Peyer's patch (tissue), 4 donors: ENCODE measurements at regions not wholly inside any gene's neighbourhood (a gene's known extent, or its start where the extent isn't known, plus 50 kb on each side); places are given as distances from the start of the nearest gene placed in this dataset.

ENCODE experiments used
- DNase-seq, 3 donors: peaks; one replicate each; pipeline ENCODE4 v3.0.0-alpha.2; 2017 to 2019
- H3K27ac ChIP-seq, 4 donors: fragments of 200-600 bp; sonication (generic); one replicate each; pipeline ENCODE4 v1.5.1; 2016 to 2019
- H3K27me3 ChIP-seq, 2 donors: fragments of 200-600 bp; sonication (generic); one replicate each; pipeline ENCODE4 v1.5.1; 2019
- H3K36me3 ChIP-seq, 3 donors: fragments of 200-600 bp; sonication (generic); one replicate each; pipeline ENCODE4 v1.5.1; 2016 to 2019
- H3K4me1 ChIP-seq, 4 donors: fragments of 200-600 bp; sonication (generic); one replicate each; pipeline ENCODE4 v1.5.1; 2016 to 2019
- H3K4me3 ChIP-seq, 4 donors: fragments of 200-600 bp; sonication (generic); 1 replicate in 3 of 4; 2 replicates in 1 of 4; pipeline ENCODE4 v1.5.1; 2016 to 2019; ENCODE audit warnings: mild to moderate bottlenecking in 1 of 4
- H3K9me3 ChIP-seq, 4 donors: fragments of 200-600 bp; sonication (generic); one replicate each; pipeline ENCODE4 v1.5.1; 2016 to 2019; ENCODE audit warnings: mild to moderate bottlenecking in 1 of 4
- POLR2A ChIP-seq, 2 donors: fragments of 450-650 bp; IDR thresholded peaks; one replicate each; pipeline ENCODE4 v1.5.1; 2017; ENCODE audit warnings: antibody characterized with exemption in 2 of 2, mild to moderate bottlenecking in 2 of 2, moderate library complexity in 2 of 2
- TF ChIP-seq, protein P1 (sequence below), 6 experiments: fragments of 450-650 bp in 4 of 6; fragments of 200-600 bp in 2 of 6; sonication (generic) in 1 of 6; IDR thresholded peaks; one replicate each; pipeline ENCODE4 v1.5.1; 2017 to 2019; ENCODE audit warnings: antibody characterized with exemption in 6 of 6, mild to moderate bottlenecking in 3 of 6, moderate library complexity in 1 of 6

DNA sequence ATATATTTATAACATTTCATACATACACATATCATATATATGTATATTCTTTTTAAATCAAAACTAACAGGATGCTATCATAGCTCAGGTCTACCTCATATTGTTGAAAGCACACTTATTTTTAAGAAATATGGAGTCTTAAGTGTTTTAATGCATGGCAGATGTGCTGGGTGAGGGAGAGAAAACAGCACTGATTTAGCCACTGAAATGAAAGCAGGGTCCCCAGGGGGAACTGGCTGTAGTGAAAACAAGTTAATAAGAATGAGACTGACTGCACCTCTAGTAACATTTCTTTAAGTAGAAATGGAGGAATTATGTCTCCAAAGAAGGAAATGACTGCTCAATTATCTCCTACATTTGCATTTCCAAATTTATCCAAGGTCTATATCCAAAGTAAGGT, 857.8 kb downstream of the DCDC2C start:
- Histone ChIP-seq H3K4me3 (no peak overlapping the region), H3K9me3 (no peaks in the 10 kb centered on the region), H3K36me3 (no peaks in the 10 kb centered on the region), H3K4me1 (no peaks in the 10 kb centered on the region), H3K27ac (no peak overlapping the region), H3K27me3 (no peaks in the 10 kb centered on the region)
- DNase-seq, result no peak
- no peak for TF ChIP-seq POLR2A (IDR thresholded peaks at IDR 0.05)
- TF ChIP-seq, protein P1, sequence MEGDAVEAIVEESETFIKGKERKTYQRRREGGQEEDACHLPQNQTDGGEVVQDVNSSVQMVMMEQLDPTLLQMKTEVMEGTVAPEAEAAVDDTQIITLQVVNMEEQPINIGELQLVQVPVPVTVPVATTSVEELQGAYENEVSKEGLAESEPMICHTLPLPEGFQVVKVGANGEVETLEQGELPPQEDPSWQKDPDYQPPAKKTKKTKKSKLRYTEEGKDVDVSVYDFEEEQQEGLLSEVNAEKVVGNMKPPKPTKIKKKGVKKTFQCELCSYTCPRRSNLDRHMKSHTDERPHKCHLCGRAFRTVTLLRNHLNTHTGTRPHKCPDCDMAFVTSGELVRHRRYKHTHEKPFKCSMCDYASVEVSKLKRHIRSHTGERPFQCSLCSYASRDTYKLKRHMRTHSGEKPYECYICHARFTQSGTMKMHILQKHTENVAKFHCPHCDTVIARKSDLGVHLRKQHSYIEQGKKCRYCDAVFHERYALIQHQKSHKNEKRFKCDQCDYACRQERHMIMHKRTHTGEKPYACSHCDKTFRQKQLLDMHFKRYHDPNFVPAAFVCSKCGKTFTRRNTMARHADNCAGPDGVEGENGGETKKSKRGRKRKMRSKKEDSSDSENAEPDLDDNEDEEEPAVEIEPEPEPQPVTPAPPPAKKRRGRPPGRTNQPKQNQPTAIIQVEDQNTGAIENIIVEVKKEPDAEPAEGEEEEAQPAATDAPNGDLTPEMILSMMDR (IDR thresholded peaks at IDR 0.05), result no peak

DNA sequence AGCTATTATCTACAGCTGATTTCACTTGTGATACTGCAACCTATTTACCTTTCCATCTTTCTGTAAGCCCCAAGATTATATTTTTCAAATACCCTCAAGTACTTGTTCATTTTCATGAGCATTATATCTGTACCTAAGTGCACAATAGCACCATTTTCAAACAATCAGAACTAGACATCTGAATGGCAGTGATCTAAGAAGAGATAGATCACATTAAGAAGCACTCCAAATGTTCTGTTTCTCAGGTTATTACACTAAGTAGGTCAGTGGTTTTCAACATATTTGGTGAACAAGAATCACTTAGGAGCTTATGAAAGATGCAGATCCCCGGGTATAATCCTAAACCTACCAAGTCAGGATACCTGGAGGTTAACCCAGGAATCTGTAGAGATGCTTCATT, 872.7 kb downstream of the DCDC2C start:
- Histone ChIP-seq H3K4me3 (no peak overlapping the region), H3K4me1 (no peaks in the 10 kb centered on the region), H3K36me3 (no peaks in the 10 kb centered on the region), H3K27ac (no peak overlapping the region), H3K27me3 (no peaks in the 10 kb centered on the region), H3K9me3 (peaks cover 0 to 6% (median 0%) of the 10 kb centered on the region in 4 donors)
- TF ChIP-seq, protein P1 (IDR thresholded peaks at IDR 0.05), result no peak
- no peak for TF ChIP-seq POLR2A (IDR thresholded peaks at IDR 0.05)
- no peak for DNase-seq

- H3K27me3 ChIP-seq, result no peaks in the 10 kb centered on the region
- TF ChIP-seq POLR2A (IDR thresholded peaks at IDR 0.05), result no peak
- TF ChIP-seq, protein P1 (IDR thresholded peaks at IDR 0.05), result no peak
- DNase-seq, result no peak
- H3K4me3 ChIP-seq, result no peak overlapping the region
- H3K4me1 ChIP-seq, result no peaks in the 10 kb centered on the region
- no peaks in the 10 kb centered on the region for H3K36me3 ChIP-seq
- no peak overlapping the region for H3K27ac ChIP-seq
- H3K9me3 ChIP-seq, result no peaks in the 10 kb centered on the region
Observed at GRCh38 chr2:4579977-4580376, 876.6 kb downstream of the DCDC2C start.

DNA sequence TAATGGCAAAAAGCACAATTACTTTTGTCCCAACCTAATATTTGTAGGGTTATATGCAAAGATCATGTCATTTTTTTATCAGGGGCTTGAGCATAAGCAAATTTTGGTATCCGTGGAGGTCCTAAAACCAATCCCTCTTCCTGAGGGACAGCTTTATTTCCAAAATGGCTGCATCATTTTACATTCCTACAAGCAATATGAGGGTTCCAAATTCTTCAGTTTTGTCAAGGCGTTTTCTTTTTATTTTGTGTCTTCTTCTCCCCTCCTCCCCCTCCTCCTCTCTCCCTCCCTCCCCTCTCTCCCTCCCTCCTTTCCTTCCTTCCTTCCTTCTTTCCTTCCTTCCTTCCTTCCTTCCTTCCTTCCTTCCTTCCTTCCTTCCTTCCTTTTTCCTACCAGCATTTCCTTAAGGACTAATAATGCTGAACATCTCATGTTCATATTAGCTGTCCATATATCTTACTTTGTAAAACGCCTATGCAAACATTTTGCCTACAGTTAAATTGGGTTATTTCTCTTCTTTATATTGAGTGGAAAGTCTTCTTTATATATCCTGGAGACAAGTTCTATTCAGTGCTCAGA, 881.8 kb downstream of the DCDC2C start:
- H3K36me3 ChIP-seq, result no peaks in the 10 kb centered on the region
- no peak for DNase-seq
- TF ChIP-seq POLR2A (IDR thresholded peaks at IDR 0.05), result no peak
- TF ChIP-seq, protein P1 (IDR thresholded peaks at IDR 0.05), result no peak
- no peak overlapping the region for H3K27ac ChIP-seq
- no peaks in the 10 kb centered on the region for H3K9me3 ChIP-seq
- H3K27me3 ChIP-seq, result no peaks in the 10 kb centered on the region
- no peak overlapping the region for H3K4me3 ChIP-seq
- no peaks in the 10 kb centered on the region for H3K4me1 ChIP-seq

DNA sequence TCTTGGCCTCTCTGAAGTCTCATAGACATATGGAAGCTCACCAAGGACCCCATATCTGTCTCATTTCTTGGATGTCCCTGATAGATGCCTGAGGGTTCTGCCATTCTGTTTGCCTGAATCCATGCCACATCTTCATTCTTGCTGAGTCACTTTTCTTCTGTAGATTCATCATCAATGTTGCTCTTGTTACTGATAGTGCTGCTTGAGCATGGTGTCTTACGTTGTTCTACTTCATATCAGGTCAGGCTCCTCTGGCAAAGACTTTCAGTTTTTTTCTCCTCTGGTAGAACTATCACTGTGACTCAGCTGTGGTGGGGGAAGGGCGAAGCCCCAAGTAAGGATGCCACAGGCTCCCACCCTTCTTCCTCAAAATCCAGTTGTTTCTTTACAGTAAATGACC, 885.2 kb downstream of the DCDC2C start:
- H3K27ac ChIP-seq, result no peak overlapping the region
- H3K4me1 ChIP-seq, result no peaks in the 10 kb centered on the region
- TF ChIP-seq POLR2A (IDR thresholded peaks at IDR 0.05), result no peak
- TF ChIP-seq, protein P1 (IDR thresholded peaks at IDR 0.05), result no peak
- no peaks in the 10 kb centered on the region for H3K36me3 ChIP-seq
- no peaks in the 10 kb centered on the region for H3K27me3 ChIP-seq
- no peak for DNase-seq
- no peak overlapping the region for H3K4me3 ChIP-seq
- H3K9me3 ChIP-seq, result no peaks in the 10 kb centered on the region

DNA sequence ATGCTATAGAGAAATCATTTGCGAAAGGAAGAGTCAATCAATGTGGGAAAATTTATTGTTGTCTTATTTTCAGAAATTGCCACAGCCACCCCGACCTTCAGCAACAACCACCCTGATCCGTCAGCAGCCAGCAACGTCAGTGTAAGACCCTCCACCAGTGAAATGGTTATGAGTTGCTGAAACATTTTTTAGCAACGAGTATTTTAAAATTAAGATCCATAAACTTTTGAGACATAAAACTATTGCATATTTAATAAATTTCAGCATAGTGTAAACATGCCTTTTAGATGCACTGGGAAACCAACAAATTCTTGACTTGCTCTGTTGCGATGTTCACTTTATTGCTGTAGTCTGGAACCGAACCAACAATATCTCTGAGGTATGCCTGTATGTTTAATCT, 887.9 kb downstream of the DCDC2C start:
- no peak for DNase-seq
- Histone ChIP-seq H3K4me3 (no peak overlapping the region), H3K36me3 (no peaks in the 10 kb centered on the region), H3K9me3 (no peaks in the 10 kb centered on the region), H3K27ac (no peak overlapping the region), H3K27me3 (no peaks in the 10 kb centered on the region), H3K4me1 (no peaks in the 10 kb centered on the region)
- TF ChIP-seq POLR2A (IDR thresholded peaks at IDR 0.05), result no peak
- TF ChIP-seq, protein P1 (IDR thresholded peaks at IDR 0.05), result no peak
